ENCODE measurements at regions not wholly inside any gene's neighbourhood (a gene's known extent, or its start where the extent isn't known, plus 50 kb on each side); places are given as distances from the start of the nearest gene placed in this dataset.

GRCh38 chr13:44249431-44249836, 124.2 kb upstream of the SERP2 start:
- DNase-seq (ENCODE audit: low spot score), result no peak

DNA sequence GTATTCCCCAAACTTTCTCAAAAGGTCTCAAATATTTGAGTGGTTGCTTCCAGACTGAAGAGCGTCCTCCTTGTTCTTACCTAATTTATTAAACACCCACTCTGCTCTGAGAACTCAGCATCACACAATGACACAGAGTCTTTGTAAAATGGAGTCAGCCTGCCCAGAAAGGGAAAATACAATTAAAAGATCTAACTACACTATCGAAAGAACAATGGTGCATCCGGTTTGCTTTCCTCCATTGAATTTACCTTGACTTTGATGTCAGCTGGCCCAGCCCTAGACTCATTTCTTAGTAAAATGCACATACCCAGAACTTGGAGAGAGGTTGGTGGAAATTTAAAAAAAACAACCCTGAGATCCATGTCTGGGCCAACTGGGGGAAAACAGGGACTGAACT, 120.7 kb upstream of the SERP2 start:
- DNase-seq (ENCODE audit: low spot score), result no peak

- no peak for DNase-seq (ENCODE audit: low spot score)
These were observed 117.8 kb upstream of the SERP2 start for GRCh38 chr13:44255771-44256364.

- no peak for DNase-seq (ENCODE audit: low spot score)
These were observed 115.8 kb upstream of the SERP2 start for GRCh38 chr13:44257796-44258195.

GRCh38 chr13:44259045-44260027, 114.3 kb upstream of the SERP2 start:
- no peak for DNase-seq (ENCODE audit: low spot score)

GRCh38 chr13:44260336-44260735, 113.3 kb upstream of the SERP2 start:
- no peak for DNase-seq (ENCODE audit: low spot score)

DNA sequence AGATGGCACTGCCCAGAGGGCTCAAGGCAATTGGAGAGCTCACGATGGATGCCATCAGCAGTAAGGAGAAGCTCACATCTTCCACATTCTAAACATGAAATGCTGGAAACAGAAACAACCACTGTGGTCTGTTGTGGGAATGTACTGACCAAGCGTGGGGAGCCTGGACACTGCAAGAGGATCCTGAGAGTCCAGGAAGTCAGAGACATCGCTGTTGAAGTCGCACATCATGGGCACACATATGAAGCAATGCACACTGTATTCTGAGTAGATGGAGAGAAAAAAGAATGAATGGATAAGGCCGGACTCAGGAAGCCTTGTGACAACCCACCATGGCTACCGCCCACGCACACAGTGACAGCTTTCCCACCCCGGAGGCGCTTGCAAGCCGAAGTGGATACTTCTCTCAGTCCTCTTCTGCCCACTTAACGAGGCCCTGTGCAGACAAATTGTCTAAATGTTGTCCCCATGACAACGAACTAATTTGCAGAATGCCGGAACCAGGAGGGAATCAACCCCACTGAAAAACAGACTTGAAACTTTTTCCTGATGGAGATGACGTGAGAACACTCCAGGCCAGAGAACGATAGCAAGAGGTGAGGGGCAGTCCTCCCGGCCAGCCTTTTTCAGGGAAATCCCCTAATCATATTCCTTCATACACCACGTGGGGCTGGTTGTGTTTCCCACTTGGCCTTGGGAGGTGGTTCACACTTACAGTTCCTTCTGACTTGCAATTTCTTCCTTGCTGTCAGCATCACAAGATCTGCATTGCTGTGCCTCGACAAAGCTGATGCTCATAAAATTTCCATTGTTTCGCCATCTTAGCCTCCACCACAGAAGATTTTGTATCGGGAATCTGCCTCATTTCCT, 109.6 kb upstream of the SERP2 start:
- DNase-seq (ENCODE audit: low spot score), result no peak

DNA sequence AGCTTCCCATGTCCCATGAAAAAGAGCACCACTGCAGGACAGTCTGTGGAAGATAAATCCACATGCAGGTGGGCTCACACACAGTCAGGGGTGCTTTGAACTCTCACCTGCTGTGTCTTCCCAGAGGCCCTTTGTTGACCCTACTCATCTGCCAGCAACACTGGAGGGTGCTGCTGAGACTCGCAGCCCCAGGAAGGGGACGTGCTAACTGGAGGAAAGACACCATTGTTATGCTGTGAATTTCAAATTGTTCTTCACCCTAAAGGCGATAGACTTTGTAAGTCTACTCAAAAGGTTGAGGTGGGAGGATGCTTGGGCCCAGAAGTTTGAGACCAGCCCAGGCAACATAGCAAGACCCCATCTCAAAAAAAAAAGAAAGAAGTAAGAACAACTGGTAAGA, 107.3 kb upstream of the SERP2 start:
- DNase-seq (ENCODE audit: low spot score), result no peak

- DNase-seq (ENCODE audit: low spot score), result no peak
These were observed 106.9 kb upstream of the SERP2 start for GRCh38 chr13:44266772-44267171.

DNA sequence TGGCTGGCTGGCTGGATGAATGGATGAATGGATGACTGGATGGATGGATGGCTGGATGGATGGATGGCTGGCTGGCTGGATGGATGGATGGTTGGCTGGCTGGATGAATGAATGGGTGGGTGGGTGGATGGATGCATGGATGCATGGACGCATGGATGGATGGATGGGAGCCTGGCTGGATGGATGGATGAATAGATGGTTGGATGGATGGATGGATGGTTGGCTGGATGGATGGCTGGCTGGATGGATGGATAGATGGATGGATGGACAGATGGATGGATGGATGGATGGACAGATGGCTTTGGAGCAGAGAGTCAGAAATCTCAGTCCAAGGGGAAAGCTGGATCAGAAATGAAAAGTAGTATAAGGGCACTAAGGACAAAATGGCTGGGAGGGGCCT, 106.4 kb upstream of the SERP2 start:
- DNase-seq (ENCODE audit: low spot score), result no peak

DNA sequence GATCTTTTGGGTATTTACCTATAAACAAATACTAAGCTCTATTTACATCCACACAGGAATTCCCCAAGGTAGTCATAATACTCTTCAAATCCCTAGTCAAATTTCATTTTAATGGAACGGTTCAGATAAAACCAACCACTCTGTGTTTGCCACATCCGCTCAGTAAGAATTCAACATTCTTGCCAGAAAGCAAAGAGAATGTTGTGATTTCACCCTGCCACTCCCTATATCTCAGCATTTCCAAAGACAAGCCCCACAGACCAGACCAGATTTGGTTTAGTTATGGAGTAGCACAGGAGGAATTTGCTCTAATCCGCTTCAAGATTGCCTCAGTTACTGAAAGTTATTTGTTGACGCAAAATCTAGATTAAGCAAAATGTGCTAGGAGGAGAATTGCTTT, 105.6 kb upstream of the SERP2 start:
- no peak for DNase-seq (ENCODE audit: low spot score)

DNA sequence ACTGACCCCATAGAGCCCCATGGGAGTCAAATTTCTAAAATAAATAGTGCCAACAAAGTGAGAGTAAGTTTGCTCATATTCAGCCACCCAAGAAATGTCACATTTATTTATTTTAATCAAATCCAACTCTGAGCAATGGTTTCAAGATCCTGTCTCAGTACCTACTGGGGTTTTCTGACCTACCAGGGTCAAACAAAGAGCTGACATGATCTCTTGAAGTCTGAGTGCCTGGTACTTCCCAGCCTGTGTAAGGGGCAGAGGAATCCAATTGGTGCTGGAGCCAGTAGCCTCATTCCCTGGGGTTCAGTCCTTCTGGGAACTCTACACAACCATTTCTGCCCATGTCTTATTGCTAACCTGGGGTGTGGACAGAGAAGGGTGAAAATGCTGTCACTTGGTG, 104.6 kb upstream of the SERP2 start:
- no peak for DNase-seq (ENCODE audit: low spot score)

GRCh38 chr13:44270150-44270549, 103.5 kb upstream of the SERP2 start:
- DNase-seq (ENCODE audit: low spot score), result no peak

GRCh38 chr13:44271031-44271455, 102.6 kb upstream of the SERP2 start:
- no peak for DNase-seq (ENCODE audit: low spot score)

DNA sequence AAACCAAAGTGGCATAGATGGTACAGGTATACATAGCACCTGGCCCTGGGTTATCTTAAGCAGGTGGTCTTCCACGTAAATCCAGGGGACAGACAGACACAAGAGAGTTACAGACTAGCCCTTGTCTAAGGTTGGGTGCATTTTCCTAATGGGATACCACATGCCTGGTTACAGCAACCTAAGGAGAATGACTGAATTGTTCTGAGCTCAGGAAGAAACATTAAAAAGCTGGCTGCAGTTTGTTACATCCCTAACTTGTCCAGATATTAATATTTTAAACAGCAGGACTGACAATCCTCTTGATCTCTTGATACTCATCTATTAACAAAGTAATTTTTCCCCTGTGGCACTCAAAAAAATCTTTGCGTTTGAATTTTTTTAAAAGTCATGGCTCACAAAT, 102.2 kb upstream of the SERP2 start:
- no peak for DNase-seq (ENCODE audit: low spot score)

- no peak for DNase-seq (ENCODE audit: low spot score)
These were observed 101.7 kb upstream of the SERP2 start for GRCh38 chr13:44271915-44272341.

GRCh38 chr13:44272692-44273091, 100.9 kb upstream of the SERP2 start:
- no peak for DNase-seq (ENCODE audit: low spot score)

DNA sequence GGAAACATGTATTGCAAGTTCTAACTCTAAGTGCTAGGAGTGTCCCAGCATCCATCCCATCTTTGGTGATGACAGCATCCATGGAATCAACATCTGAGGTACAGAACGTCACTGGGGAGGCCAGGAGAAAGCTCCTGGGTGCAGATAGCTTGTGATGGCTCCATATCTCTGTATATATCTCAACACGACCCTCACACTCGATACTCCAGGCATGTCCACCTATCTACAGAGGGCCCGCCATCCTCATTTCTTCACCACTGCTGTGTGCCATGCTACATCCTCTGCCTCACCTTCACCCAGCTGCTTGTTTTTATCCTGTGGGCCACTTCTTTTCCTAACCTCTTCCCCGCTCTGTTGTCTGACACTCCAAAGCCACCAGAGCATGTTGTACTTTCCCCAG, 100.4 kb upstream of the SERP2 start:
- DNase-seq (ENCODE audit: low spot score), result no peak

GRCh38 chr13:44273991-44274770, 99.4 kb upstream of the SERP2 start:
- DNase-seq (ENCODE audit: low spot score), result no peak

DNA sequence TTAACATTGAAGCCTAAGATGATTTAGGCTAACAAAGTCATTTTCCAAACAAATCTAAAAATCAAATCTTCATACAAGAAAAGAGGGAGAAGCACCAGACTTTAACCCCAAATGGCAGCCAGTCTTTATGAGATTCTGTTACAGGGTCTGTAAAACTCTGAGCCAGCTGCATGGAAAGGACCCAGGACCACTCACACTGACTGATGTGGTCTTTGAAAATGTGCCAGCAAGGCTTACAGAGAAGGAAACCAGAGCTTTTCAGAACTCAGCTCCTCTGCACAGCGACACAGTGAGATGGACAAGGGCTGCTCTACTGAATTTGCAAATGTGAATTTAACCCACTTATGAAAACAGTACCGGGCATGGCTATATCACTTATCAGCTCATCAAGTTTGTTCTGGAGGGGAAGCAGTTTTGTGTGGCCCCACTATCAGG, 98.8 kb upstream of the SERP2 start:
- DNase-seq (ENCODE audit: low spot score), result no peak

GRCh38 chr13:44275381-44275780, 98.2 kb upstream of the SERP2 start:
- no peak for DNase-seq (ENCODE audit: low spot score)

DNA sequence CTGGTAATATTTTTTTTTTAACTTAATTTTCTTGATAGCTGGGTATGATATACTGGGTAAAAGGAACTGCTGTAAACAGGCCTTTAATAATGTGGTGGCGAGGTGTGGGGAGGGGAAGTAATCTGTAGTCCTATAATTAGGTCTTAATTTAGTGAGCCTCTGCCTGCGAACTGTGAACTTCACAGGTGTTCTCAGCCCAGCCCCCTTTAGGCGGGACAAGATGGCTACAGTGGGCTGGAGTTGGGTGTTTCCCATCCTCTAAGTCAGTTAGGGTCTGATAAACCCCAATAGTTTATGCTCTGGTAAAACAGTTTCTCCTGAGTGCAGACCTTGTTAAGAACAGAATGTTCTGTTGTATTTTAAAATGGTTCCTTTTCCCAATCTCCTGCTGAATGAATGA, 97.6 kb upstream of the SERP2 start:
- DNase-seq (ENCODE audit: low spot score), result no peak

Data from HuH-7 (cell line).